GM19324 (cell line): ENCODE measurements at regions not wholly inside any gene's neighbourhood (a gene's known extent, or its start where the extent isn't known, plus 50 kb on each side); places are given as distances from the start of the nearest gene placed in this dataset.
"Not testable (repeated sequence)": the region's sequence is repeated elsewhere in the genome, so short reads cannot be mapped to it uniquely, and the experiment has no call there.

ENCODE experiments used
- ATAC-seq: cut with Tn5 transposase; IDR thresholded peaks from one replicate; pipeline ENCODE4 v1.9.1; 2021; ENCODE audit warnings: mild to moderate bottlenecking, moderate library complexity; ENCODE audit not compliant: unreplicated experiment, low FRiP score

DNA sequence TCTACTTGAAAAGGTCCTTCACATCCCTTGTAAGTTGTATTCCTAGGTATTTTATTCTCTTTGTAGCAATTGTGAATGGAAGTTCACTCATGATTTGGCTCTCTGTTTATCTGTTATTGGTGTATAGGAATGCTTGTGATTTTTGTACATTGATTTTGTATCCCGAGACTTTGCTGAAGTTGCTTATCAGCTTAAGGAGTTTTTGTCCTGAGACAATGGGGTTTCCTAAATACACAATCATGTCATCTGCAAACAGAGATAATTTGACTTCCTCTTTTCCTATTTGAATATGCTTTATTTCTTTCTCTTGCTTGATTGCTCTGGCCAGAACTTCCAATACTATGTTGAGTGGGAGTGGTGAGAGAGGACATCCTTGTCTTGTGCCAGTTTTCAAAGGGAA is 69.8 kb upstream of the MYRIP start:
- not testable (repeated sequence) for ATAC-seq

- no peak for ATAC-seq
These were observed 64.7 kb upstream of the MYRIP start for GRCh38 chr3:39744746-39745145.

GRCh38 chr3:39748002-39748401 is 61.4 kb upstream of the MYRIP start:
- no peak for ATAC-seq

DNA sequence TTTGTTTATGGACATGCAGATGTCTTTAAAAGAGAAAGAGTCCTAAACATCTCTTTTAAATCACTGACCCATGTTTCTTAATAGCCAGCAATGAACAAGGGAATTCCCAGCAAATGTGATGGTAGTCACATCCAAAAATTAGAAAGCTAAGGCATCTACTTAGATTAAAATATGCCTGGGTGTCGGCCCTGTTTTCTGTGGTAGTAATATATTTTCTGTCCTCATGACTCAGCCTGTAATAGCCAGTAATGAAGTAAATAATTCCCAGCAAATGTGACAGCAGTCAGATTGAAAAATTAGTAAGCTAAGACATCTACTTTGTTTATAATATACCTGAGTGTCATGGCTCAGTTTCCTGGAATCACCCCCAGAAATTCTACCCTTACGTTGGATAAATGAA is 60.6 kb upstream of the MYRIP start:
- no peak for ATAC-seq

DNA sequence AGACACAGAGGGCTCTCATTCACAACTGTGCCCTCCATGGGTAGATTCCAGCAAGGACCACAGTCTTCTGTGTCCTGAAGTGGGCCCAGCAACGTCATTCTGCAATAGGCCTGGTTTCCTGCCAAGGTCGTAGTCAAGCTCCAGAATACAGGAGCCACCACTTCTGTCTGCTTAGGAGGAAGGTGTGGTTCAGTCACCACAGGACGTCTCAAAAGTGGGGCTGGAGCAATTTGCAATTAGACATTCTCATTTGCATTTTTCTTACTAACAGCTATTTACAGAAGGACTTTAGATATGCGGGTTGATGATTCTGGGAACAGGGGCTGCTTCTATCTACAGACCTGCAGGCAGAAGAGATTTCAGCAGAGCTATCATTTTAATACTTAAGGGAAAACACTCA is 58.7 kb upstream of the MYRIP start:
- peak; percentile 40 for ATAC-seq

- ATAC-seq: no peak
These were observed 58.1 kb upstream of the MYRIP start for GRCh38 chr3:39751286-39751685.

- no peak for ATAC-seq
These were observed 57.3 kb upstream of the MYRIP start for GRCh38 chr3:39752019-39752637.

GRCh38 chr3:39752751-39753150 is 56.7 kb upstream of the MYRIP start:
- no peak for ATAC-seq

GRCh38 chr3:39753391-39753790 is 56.0 kb upstream of the MYRIP start:
- ATAC-seq: no peak

DNA sequence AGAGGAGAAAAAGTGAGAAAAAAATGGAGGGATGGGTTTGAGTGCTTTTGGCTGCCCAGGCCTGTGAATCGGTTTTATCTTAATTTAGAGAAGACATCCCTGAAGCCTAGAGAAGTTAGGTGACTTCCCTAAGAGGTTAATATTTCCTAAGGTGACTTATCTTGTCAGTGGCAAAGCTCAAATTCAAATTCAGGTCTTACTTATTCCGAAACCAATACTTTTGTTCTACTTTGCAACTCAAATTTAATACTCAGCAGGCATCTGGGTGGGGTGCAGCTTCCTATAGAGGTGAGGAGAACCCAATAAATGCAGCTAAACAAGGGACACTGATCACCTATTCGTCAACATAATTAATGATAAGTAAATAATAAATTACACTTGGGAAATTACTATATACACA is 54.9 kb upstream of the MYRIP start:
- ATAC-seq: peak; percentile 63

DNA sequence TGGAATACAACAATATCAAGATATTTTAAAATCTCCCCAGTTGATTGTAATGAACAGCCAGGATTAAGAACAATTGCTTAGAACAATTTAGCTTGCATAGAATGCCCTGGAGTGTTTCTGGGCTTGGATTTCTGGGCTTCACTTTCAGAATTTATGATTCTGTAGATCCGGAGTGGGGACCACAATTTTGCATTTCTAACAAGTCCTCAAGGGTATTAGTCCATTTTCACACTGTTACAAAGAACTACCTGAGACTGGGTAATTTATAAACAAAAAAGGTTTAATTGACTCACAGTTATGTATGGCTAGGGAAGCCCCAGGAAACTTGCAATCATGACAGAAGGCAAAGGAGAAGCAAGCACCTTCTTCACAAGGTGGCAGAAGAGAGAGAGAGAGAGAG is 54.3 kb upstream of the MYRIP start:
- peak; percentile 49 for ATAC-seq

DNA sequence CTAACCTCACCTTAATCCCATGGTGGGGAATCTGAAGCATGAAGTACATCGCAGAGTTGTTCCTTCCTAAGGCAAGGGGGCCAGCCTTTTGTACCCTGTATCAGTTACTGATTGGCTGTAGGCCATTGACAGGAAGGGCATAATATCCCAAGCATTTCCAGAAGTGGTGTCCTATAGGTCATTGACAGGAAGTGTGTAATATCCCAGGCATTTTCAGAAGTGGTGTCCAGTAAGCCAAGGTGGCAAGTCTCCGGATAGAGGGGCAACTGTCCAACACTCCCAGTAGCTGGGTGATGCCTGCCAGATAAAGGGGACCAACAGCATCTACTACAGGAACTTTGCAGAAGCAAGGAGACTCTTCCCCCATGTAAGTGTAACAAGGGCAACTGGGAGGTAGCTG is 52.1 kb upstream of the MYRIP start:
- no peak for ATAC-seq
